Neutrophil (primary cell): ENCODE measurements at regions not wholly inside any gene's neighbourhood (a gene's known extent, or its start where the extent isn't known, plus 50 kb on each side); places are given as distances from the start of the nearest gene placed in this dataset.

Source experiments
- H3K27ac ChIP-seq: fragments of 200-600 bp; sonication (generic); 2 replicates; pipeline ENCODE4 v1.5.1; 2016; ENCODE audit warnings: mild to moderate bottlenecking, moderate library complexity
- H3K27me3 ChIP-seq: fragments of 200-600 bp; sonication (generic); 2 replicates; pipeline ENCODE4 v1.6.0; 2016; ENCODE audit warnings: mild to moderate bottlenecking
- H3K36me3 ChIP-seq: fragments of 200-600 bp; sonication (generic); 2 replicates; pipeline ENCODE4 v1.5.1; 2017
- H3K4me1 ChIP-seq, 2 experiments: fragments of 200-600 bp in 1 of 2; sonication (generic) in 1 of 2; 1 replicate in 1 of 2; 2 replicates in 1 of 2; pipeline versions ENCODE4 v1.5.1 to v1.6.1; 2013 to 2016; ENCODE audit warnings: low read depth in 1 of 2, low read length in 1 of 2, mild to moderate bottlenecking in 1 of 2, moderate library complexity in 1 of 2; ENCODE audit not compliant: control insufficient read depth in 1 of 2, insufficient read depth in 1 of 2
- H3K4me3 ChIP-seq, 2 experiments: fragments of 200-600 bp in 1 of 2; sonication (generic) in 1 of 2; 1 replicate in 1 of 2; 2 replicates in 1 of 2; pipeline ENCODE4 v1.5.1; 2013 to 2016; ENCODE audit warnings: low read depth in 1 of 2, low read length in 1 of 2, mild to moderate bottlenecking in 1 of 2, moderate library complexity in 1 of 2
- H3K9me3 ChIP-seq: fragments of 200-600 bp; sonication (generic); 2 replicates; pipeline ENCODE4 v1.5.1; 2016
- CTCF ChIP-seq: fragments of 200-600 bp; sonication (generic); IDR thresholded peaks from 2 replicates; pipeline ENCODE4 v1.5.1; 2016; ENCODE audit warnings: antibody characterized with exemption

- H3K36me3 ChIP-seq = no peaks in the 10 kb centered on the region
- H3K27me3 ChIP-seq = no peaks in the 10 kb centered on the region
- H3K4me1 ChIP-seq = peaks cover 14 to 15% of the 10 kb centered on the region in 2 experiments
- H3K9me3 ChIP-seq = no peaks in the 10 kb centered on the region
- TF ChIP-seq CTCF = no peak
- H3K4me3 ChIP-seq = no peak overlapping the region
- H3K27ac ChIP-seq = no peak overlapping the region
These were observed 84.3 kb upstream of the UBL3 start for GRCh38 chr13:29934531-29935308.

- no peak for TF ChIP-seq CTCF
- Histone ChIP-seq H3K4me1 (peaks cover 14 to 15% of the 10 kb centered on the region in 2 experiments), H3K27ac (no peak overlapping the region), H3K36me3 (no peaks in the 10 kb centered on the region), H3K9me3 (no peaks in the 10 kb centered on the region), H3K27me3 (no peaks in the 10 kb centered on the region), H3K4me3 (no peak overlapping the region)
These were observed 83.0 kb upstream of the UBL3 start for GRCh38 chr13:29933401-29933800.

GRCh38 chr13:29931696-29932095 lies 81.3 kb upstream of the UBL3 start:
- Histone ChIP-seq H3K9me3 (no peaks in the 10 kb centered on the region), H3K27me3 (no peaks in the 10 kb centered on the region), H3K36me3 (no peaks in the 10 kb centered on the region), H3K4me1 (peaks cover 14 to 15% of the 10 kb centered on the region in 2 experiments), H3K27ac (no peak overlapping the region), H3K4me3 (no peak overlapping the region)
- no peak for TF ChIP-seq CTCF

- no peak overlapping the region for H3K4me3 ChIP-seq
- H3K27ac ChIP-seq = no peak overlapping the region
- peaks cover 0 to 1% of the 10 kb centered on the region in 2 experiments for H3K4me1 ChIP-seq
- H3K9me3 ChIP-seq = no peaks in the 10 kb centered on the region
- TF ChIP-seq CTCF = no peak
- no peaks in the 10 kb centered on the region for H3K36me3 ChIP-seq
- H3K27me3 ChIP-seq = no peaks in the 10 kb centered on the region
These were observed 78.8 kb upstream of the UBL3 start for GRCh38 chr13:29929062-29929847.

GRCh38 chr13:29926098-29926476 lies 75.7 kb upstream of the UBL3 start:
- peaks cover 8 to 11% of the 10 kb centered on the region in 2 experiments for H3K4me1 ChIP-seq
- TF ChIP-seq CTCF = no peak
- H3K27me3 ChIP-seq = no peaks in the 10 kb centered on the region
- no peaks in the 10 kb centered on the region for H3K36me3 ChIP-seq
- H3K27ac ChIP-seq = no peak overlapping the region
- no peaks in the 10 kb centered on the region for H3K9me3 ChIP-seq
- no peak overlapping the region for H3K4me3 ChIP-seq
